Mucosa of descending colon (tissue), 3 donors: ENCODE measurements at regions not wholly inside any gene's neighbourhood (a gene's known extent, or its start where the extent isn't known, plus 50 kb on each side); places are given as distances from the start of the nearest gene placed in this dataset.

ENCODE experiments used
- ATAC-seq: fragments of 200-7000 bp; cut with Tn5 transposase; one replicate; pipeline ENCODE4 v1.9.1; 2020; ENCODE audit warnings: mild to moderate bottlenecking, moderate library complexity
- DNase-seq, 3 donors: peaks; one replicate each; pipeline ENCODE4 v3.0.0-alpha.2; 2020
- H3K36me3 ChIP-seq: fragments of 200-600 bp; one replicate; pipeline ENCODE4 v1.8.0; 2021; ENCODE audit warnings: low read depth, mild to moderate bottlenecking
- H3K4me1 ChIP-seq: fragments of 200-600 bp; one replicate; pipeline ENCODE4 v1.8.0; 2021; ENCODE audit warnings: low read depth, mild to moderate bottlenecking
- H3K4me3 ChIP-seq: fragments of 200-600 bp; one replicate; pipeline ENCODE4 v1.8.0; 2021; ENCODE audit warnings: mild to moderate bottlenecking
- H3K9me3 ChIP-seq: fragments of 200-600 bp; one replicate; pipeline ENCODE4 v1.8.0; 2021; ENCODE audit warnings: mild to moderate bottlenecking
- CTCF ChIP-seq: fragments of 200-600 bp; IDR thresholded peaks from one replicate; pipeline ENCODE4 v1.8.0; 2022; ENCODE audit warnings: antibody characterized with exemption, mild to moderate bottlenecking
- intact Hi-C, 2 donors: fragments of 100-400 bp; cut with DNase I in 1 of 2; cut with micrococcal nuclease in 1 of 2; formaldehyde crosslinking; loops; one replicate each; pipeline versions ENCODE4 v1.11.0 to v1.11.1; 2022; cut with DNase I, micrococcal nuclease
- donor health status: DM: no; HTN: no; CAD: no; lungs with moderate emphysema.
- donor health status: DM: no; HTN: no; CAD: no.
- donor health status: DM: no; HTN: yes; CAD: no.

- H3K9me3 ChIP-seq: no peaks in the 10 kb centered on the region
- H3K4me1 ChIP-seq: no peaks in the 10 kb centered on the region
- ATAC-seq (no peak), DNase-seq (no peak)
- no peak for TF ChIP-seq CTCF
- intact Hi-C loops: no loop called here
- H3K4me3 ChIP-seq: no peak overlapping the region
- no peaks in the 10 kb centered on the region for H3K36me3 ChIP-seq
These were observed 52.2 kb downstream of the CCDC185 start for GRCh38 chr1:223445402-223445801.

GRCh38 chr1:223453902-223454301 lies 60.7 kb downstream of the CCDC185 start:
- ATAC-seq: no peak

GRCh38 chr1:223454959-223455358 lies 61.7 kb downstream of the CCDC185 start:
- Histone ChIP-seq H3K36me3 (no peaks in the 10 kb centered on the region), H3K4me3 (no peak overlapping the region), H3K4me1 (no peaks in the 10 kb centered on the region), H3K9me3 (no peaks in the 10 kb centered on the region)
- no peak for TF ChIP-seq CTCF
- intact Hi-C loops: no loop called here
- no peak for DNase-seq
- no peak for ATAC-seq

More at GRCh38 chr1:223453902-223454301, 60.7 kb downstream of the CCDC185 start:
- H3K4me1 ChIP-seq: no peaks in the 10 kb centered on the region
- intact Hi-C loops: no loop called here
- DNase-seq: no peak
- no peak for TF ChIP-seq CTCF
- no peaks in the 10 kb centered on the region for H3K9me3 ChIP-seq
- no peak overlapping the region for H3K4me3 ChIP-seq
- no peaks in the 10 kb centered on the region for H3K36me3 ChIP-seq

GRCh38 chr1:223455470-223455869 lies 62.3 kb downstream of the CCDC185 start:
- Histone ChIP-seq H3K4me1 (no peaks in the 10 kb centered on the region), H3K36me3 (no peaks in the 10 kb centered on the region), H3K9me3 (no peaks in the 10 kb centered on the region), H3K4me3 (no peak overlapping the region)
- ATAC-seq: no peak
- intact Hi-C loops: no loop called here
- DNase-seq: no peak
- TF ChIP-seq CTCF: no peak

- intact Hi-C loops: no loop called here
- TF ChIP-seq CTCF: no peak
- ATAC-seq: no peak
These were observed 63.5 kb downstream of the CCDC185 start for GRCh38 chr1:223456747-223457146.

GRCh38 chr1:223460566-223461189 lies 67.5 kb downstream of the CCDC185 start:
- no peaks in the 10 kb centered on the region for H3K36me3 ChIP-seq
- ATAC-seq (no peak), DNase-seq (no peak)
- H3K4me1 ChIP-seq: no peaks in the 10 kb centered on the region
- H3K4me3 ChIP-seq: no peak overlapping the region
- H3K9me3 ChIP-seq: no peaks in the 10 kb centered on the region
- TF ChIP-seq CTCF: no peak
- intact Hi-C loops: no loop called here

More at GRCh38 chr1:223456747-223457146, 63.5 kb downstream of the CCDC185 start:
- DNase-seq: no peak
- Histone ChIP-seq H3K4me3 (no peak overlapping the region), H3K36me3 (no peaks in the 10 kb centered on the region), H3K9me3 (no peaks in the 10 kb centered on the region), H3K4me1 (no peaks in the 10 kb centered on the region)
